Karpas-422 (cell line): ENCODE measurements at regions not wholly inside any gene's neighbourhood (a gene's known extent, or its start where the extent isn't known, plus 50 kb on each side); places are given as distances from the start of the nearest gene placed in this dataset.

Experiments
- DNase-seq: peaks from one replicate; pipeline ENCODE4 v3.0.0-alpha.2; 2015
- H2AFZ ChIP-seq: fragments of 200-600 bp; sonication (generic); 2 replicates; pipeline ENCODE4 v1.6.1; 2014; ENCODE audit warnings: antibody characterized with exemption, low read length, mixed read lengths
- H3K27ac ChIP-seq: fragments of 200-600 bp; sonication (generic); 2 replicates; pipeline ENCODE4 v1.5.1; 2014; ENCODE audit warnings: mild to moderate bottlenecking, low read length, moderate library complexity
- H3K27me3 ChIP-seq: fragments of 200-600 bp; sonication (generic); 2 replicates; pipeline ENCODE4 v1.6.1; 2014; ENCODE audit warnings: low read length, mixed read lengths
- H3K36me3 ChIP-seq: fragments of 200-600 bp; sonication (generic); 2 replicates; pipeline ENCODE4 v1.6.1; 2014; ENCODE audit warnings: low read length, mixed read lengths; ENCODE audit not compliant: insufficient read depth
- H3K4me1 ChIP-seq: fragments of 200-600 bp; sonication (generic); 2 replicates; pipeline ENCODE4 v1.6.1; 2014; ENCODE audit warnings: mild to moderate bottlenecking, low read length, mixed read lengths
- H3K4me2 ChIP-seq: fragments of 200-600 bp; sonication (generic); 2 replicates; pipeline ENCODE4 v1.6.1; 2014; ENCODE audit warnings: low read length, low read depth, mild to moderate bottlenecking; ENCODE audit not compliant: poor library complexity, severe bottlenecking
- H3K4me3 ChIP-seq: fragments of 200-600 bp; sonication (generic); 2 replicates; pipeline ENCODE4 v1.5.1; 2014; ENCODE audit warnings: mild to moderate bottlenecking, antibody characterized with exemption, low read length, mixed read lengths
- H3K79me2 ChIP-seq: fragments of 200-600 bp; sonication (generic); 2 replicates; pipeline ENCODE4 v1.6.1; 2014; ENCODE audit warnings: mild to moderate bottlenecking, low read length, mixed read lengths
- H3K9ac ChIP-seq: fragments of 200-600 bp; sonication (generic); 2 replicates; pipeline ENCODE4 v1.6.0; 2014; ENCODE audit warnings: low read length
- H3K9me2 ChIP-seq: fragments of 200-600 bp; sonication (generic), shearing (Covaris generic); replicated peaks from 2 replicates; pipeline ENCODE4 v1.6.0; 2014; ENCODE audit warnings: mild to moderate bottlenecking, low read length, moderate library complexity; ENCODE audit not compliant: insufficient read depth
- H3K9me3 ChIP-seq: fragments of 300-700, 200-600 bp; sonication (generic); 2 replicates; pipeline ENCODE4 v1.6.1; 2014; ENCODE audit warnings: low read length, mixed read lengths
- H4K20me1 ChIP-seq: fragments of 200-600 bp; sonication (generic); 2 replicates; pipeline ENCODE4 v1.6.1; 2014; ENCODE audit warnings: mild to moderate bottlenecking, antibody characterized with exemption, low read length, low read depth; ENCODE audit not compliant: insufficient read depth

DNA sequence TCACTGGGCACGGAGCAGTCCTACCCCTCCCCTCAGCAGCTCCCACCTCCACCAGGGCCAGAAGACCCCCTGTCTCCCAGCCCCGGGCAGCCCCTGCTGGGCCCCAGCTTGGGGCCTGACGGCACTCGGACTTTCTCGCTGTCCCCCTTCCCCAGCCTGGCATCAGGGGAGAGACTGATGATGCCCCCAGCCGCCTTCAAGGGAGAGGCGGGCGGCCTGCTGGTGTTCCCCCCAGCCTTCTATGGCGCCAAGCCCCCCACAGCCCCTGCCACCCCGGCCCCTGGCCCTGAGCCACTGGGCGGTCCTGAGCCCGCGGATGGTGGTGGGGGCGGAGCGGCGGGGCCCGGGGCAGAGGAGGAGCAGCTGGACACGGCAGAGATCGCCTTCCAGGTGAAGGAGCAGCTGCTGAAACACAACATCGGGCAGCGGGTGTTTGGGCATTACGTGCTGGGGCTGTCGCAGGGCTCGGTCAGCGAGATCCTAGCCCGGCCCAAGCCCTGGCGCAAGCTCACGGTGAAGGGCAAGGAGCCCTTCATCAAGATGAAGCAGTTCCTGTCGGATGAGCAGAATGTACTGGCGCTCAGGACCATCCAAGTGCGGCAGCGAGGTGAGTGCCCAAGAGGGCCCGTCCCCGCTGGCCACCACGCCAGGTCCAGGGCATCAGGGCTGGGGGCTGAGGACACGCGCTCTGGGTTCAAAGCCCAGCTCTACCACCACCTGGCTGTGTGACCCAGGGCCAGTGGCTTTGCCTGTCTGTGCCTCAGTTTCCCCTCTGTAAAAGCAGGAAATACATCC, 58.6 kb downstream of the PHETA1 start:
- H3K36me3 ChIP-seq = no peaks in the 10 kb centered on the region
- no peaks in the 10 kb centered on the region for H4K20me1 ChIP-seq
- no peaks in the 10 kb centered on the region for H3K79me2 ChIP-seq
- H3K27ac ChIP-seq = no peak overlapping the region
- H3K4me1 ChIP-seq = no peaks in the 10 kb centered on the region
- no peaks in the 10 kb centered on the region for H3K9me2 ChIP-seq
- H3K9ac ChIP-seq = no peak overlapping the region
- H2AFZ ChIP-seq = no peak overlapping the region
- H3K4me3 ChIP-seq = no peak overlapping the region
- H3K9me3 ChIP-seq = peaks cover 7% of the 10 kb centered on the region
- no peak for DNase-seq
- H3K27me3 ChIP-seq = no peaks in the 10 kb centered on the region
- no peak overlapping the region for H3K4me2 ChIP-seq

- Histone ChIP-seq H3K9ac (no peak overlapping the region), H3K36me3 (no peaks in the 10 kb centered on the region), H3K4me3 (no peak overlapping the region)
These were observed 59.3 kb downstream of the PHETA1 start for GRCh38 chr12:111309584-111309983.

DNA sequence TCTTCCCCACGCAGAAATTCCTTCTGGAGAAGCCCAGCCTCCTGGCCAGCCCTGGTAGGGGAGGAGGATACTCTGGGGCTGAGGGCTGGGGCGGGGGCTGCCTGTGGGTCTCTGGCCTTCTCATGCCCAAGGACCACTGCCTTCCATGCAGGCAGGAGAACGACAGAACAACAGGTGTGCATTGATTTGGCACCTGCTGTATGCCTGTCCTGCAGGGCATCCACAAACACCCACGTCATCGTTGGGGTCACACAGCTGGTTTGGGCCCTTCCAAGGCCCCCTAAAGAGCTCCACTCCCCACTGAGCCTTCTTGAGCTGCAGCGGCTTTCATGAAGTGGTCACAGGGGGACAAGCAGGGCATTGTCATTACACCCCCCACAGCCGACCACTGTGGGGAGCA, 60.4 kb downstream of the PHETA1 start:
- no peak overlapping the region for H3K27ac ChIP-seq
- H3K9me3 ChIP-seq = peaks cover 24% of the 10 kb centered on the region

More at GRCh38 chr12:111309584-111309983, 59.3 kb downstream of the PHETA1 start:
- no peaks in the 10 kb centered on the region for H3K9me2 ChIP-seq
- H3K4me1 ChIP-seq = no peaks in the 10 kb centered on the region
- H4K20me1 ChIP-seq = no peaks in the 10 kb centered on the region
- H3K4me2 ChIP-seq = no peak overlapping the region
- peaks cover 14% of the 10 kb centered on the region for H3K9me3 ChIP-seq
- no peak for DNase-seq
- H3K27ac ChIP-seq = no peak overlapping the region
- no peak overlapping the region for H2AFZ ChIP-seq
- H3K79me2 ChIP-seq = no peaks in the 10 kb centered on the region
- H3K27me3 ChIP-seq = no peaks in the 10 kb centered on the region

GRCh38 chr12:111304642-111305071, 64.2 kb downstream of the PHETA1 start:
- Histone ChIP-seq H3K79me2 (no peaks in the 10 kb centered on the region), H3K27ac (no peak overlapping the region), H2AFZ (no peak overlapping the region), H3K4me3 (no peak overlapping the region), H3K9me3 (peaks cover 24% of the 10 kb centered on the region), H4K20me1 (no peaks in the 10 kb centered on the region), H3K4me1 (no peaks in the 10 kb centered on the region), H3K9me2 (no peaks in the 10 kb centered on the region), H3K4me2 (no peak overlapping the region), H3K9ac (no peak overlapping the region), H3K36me3 (no peaks in the 10 kb centered on the region), H3K27me3 (no peaks in the 10 kb centered on the region)
- DNase-seq = peak; percentile 75

More for the DNA sequence above, 60.4 kb downstream of the PHETA1 start:
- Histone ChIP-seq H3K79me2 (no peaks in the 10 kb centered on the region), H3K36me3 (no peaks in the 10 kb centered on the region), H4K20me1 (no peaks in the 10 kb centered on the region), H3K9me2 (no peaks in the 10 kb centered on the region), H3K4me3 (no peak overlapping the region), H3K4me2 (no peak overlapping the region), H3K4me1 (no peaks in the 10 kb centered on the region), H3K9ac (no peak overlapping the region), H2AFZ (no peak overlapping the region), H3K27me3 (no peaks in the 10 kb centered on the region)
- DNase-seq = no peak

DNA sequence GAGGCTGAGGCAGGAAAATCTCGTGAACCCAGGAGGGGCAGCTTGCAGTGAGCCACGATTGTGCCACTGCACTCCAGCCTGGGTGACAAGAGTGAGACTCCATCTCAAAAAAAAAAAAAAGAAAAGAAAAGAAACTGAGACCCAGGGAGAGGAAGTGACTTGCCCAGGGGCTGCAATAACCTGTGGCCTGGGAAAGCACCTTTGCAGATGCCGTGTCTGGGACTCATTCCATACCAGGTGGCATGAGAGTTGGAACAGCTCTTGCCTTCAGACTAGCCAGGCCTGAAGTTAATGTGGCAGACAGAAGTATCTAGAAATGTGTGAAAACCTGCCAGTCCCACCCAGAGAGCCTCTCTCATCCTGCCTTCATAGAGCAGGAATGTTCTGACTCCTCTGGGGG, 65.4 kb downstream of the PHETA1 start:
- peaks cover 24% of the 10 kb centered on the region for H3K9me3 ChIP-seq
- no peaks in the 10 kb centered on the region for H3K36me3 ChIP-seq
- H4K20me1 ChIP-seq = no peaks in the 10 kb centered on the region
- no peak for DNase-seq
- no peak overlapping the region for H2AFZ ChIP-seq
- H3K27ac ChIP-seq = no peak overlapping the region
- no peaks in the 10 kb centered on the region for H3K9me2 ChIP-seq
- H3K4me1 ChIP-seq = no peaks in the 10 kb centered on the region
- no peaks in the 10 kb centered on the region for H3K79me2 ChIP-seq
- H3K9ac ChIP-seq = no peak overlapping the region
- H3K27me3 ChIP-seq = no peaks in the 10 kb centered on the region
- H3K4me2 ChIP-seq = no peak overlapping the region
- H3K4me3 ChIP-seq = no peak overlapping the region

- DNase-seq = peak; percentile 82
- no peak overlapping the region for H2AFZ ChIP-seq
These were observed 70.1 kb downstream of the PHETA1 start for GRCh38 chr12:111298582-111299436.

GRCh38 chr12:111297703-111298426, 71.0 kb downstream of the PHETA1 start:
- H3K4me1 ChIP-seq = no peaks in the 10 kb centered on the region
- no peaks in the 10 kb centered on the region for H3K9me3 ChIP-seq
- no peaks in the 10 kb centered on the region for H3K79me2 ChIP-seq
- no peak overlapping the region for H3K4me3 ChIP-seq
- no peak overlapping the region for H3K27ac ChIP-seq
- H3K9me2 ChIP-seq = no peaks in the 10 kb centered on the region
- H3K4me2 ChIP-seq = no peak overlapping the region
- no peaks in the 10 kb centered on the region for H3K27me3 ChIP-seq
- no peaks in the 10 kb centered on the region for H3K36me3 ChIP-seq
- no peaks in the 10 kb centered on the region for H4K20me1 ChIP-seq
- DNase-seq = no peak
- no peak overlapping the region for H2AFZ ChIP-seq
- H3K9ac ChIP-seq = no peak overlapping the region

More at GRCh38 chr12:111298582-111299436, 70.1 kb downstream of the PHETA1 start:
- no peak overlapping the region for H3K4me3 ChIP-seq
- no peaks in the 10 kb centered on the region for H3K36me3 ChIP-seq
- H3K9me3 ChIP-seq = peaks cover 2% of the 10 kb centered on the region; the same call in 1 of the 2 replicates
- H3K27ac ChIP-seq = no peak overlapping the region
- no peaks in the 10 kb centered on the region for H3K9me2 ChIP-seq
- H3K79me2 ChIP-seq = no peaks in the 10 kb centered on the region
- no peak overlapping the region for H3K9ac ChIP-seq
- no peaks in the 10 kb centered on the region for H3K27me3 ChIP-seq
- H4K20me1 ChIP-seq = no peaks in the 10 kb centered on the region
- H3K4me1 ChIP-seq = no peaks in the 10 kb centered on the region
- no peak overlapping the region for H3K4me2 ChIP-seq
